Retinal pigment epithelial cell (primary cell): ENCODE measurements at regions not wholly inside any gene's neighbourhood (a gene's known extent, or its start where the extent isn't known, plus 50 kb on each side); places are given as distances from the start of the nearest gene placed in this dataset.

Experiments used
- DNase-seq: peaks from one replicate; pipeline ENCODE4 v3.0.0-alpha.2; 2010; ENCODE audit warnings: low read depth
- H3K4me3 ChIP-seq: 2 replicates; pipeline ENCODE4 v1.5.1; 2011; ENCODE audit warnings: mild to moderate bottlenecking, low read length, control low read depth, moderate library complexity
- CTCF ChIP-seq: conservative IDR thresholded peaks from 2 replicates; pipeline ENCODE4 v1.5.1; 2011; ENCODE audit warnings: low read depth, low read length, control low read depth, inconsistent platforms

GRCh38 chr15:46865155-46865554 is 852.1 kb upstream of the SEMA6D start:
- no peak for DNase-seq
- no peak overlapping the region for H3K4me3 ChIP-seq
- TF ChIP-seq CTCF = no peak

GRCh38 chr15:46872286-46872980 is 844.9 kb upstream of the SEMA6D start:
- TF ChIP-seq CTCF = no peak
- H3K4me3 ChIP-seq = no peak overlapping the region
- no peak for DNase-seq

- TF ChIP-seq CTCF = no peak
- no peak overlapping the region for H3K4me3 ChIP-seq
Observed at GRCh38 chr15:46872981-46873330, 844.3 kb upstream of the SEMA6D start.

GRCh38 chr15:46879032-46879770 is 838.1 kb upstream of the SEMA6D start:
- peak; percentile 2 for DNase-seq
- H3K4me3 ChIP-seq = no peak overlapping the region
- no peak for TF ChIP-seq CTCF

More at GRCh38 chr15:46872981-46873330, 844.3 kb upstream of the SEMA6D start:
- DNase-seq = no peak

GRCh38 chr15:46880791-46881190 is 836.5 kb upstream of the SEMA6D start:
- no peak overlapping the region for H3K4me3 ChIP-seq
- no peak for TF ChIP-seq CTCF
- DNase-seq = no peak

GRCh38 chr15:46892621-46893160 is 824.6 kb upstream of the SEMA6D start:
- no peak overlapping the region for H3K4me3 ChIP-seq
- DNase-seq = no peak
- no peak for TF ChIP-seq CTCF
